K562 (cell line): ENCODE measurements at regions not wholly inside any gene's neighbourhood (a gene's known extent, or its start where the extent isn't known, plus 50 kb on each side); places are given as distances from the start of the nearest gene placed in this dataset.

ENCODE experiments used
- ATAC-seq: fragments of 200-7000 bp; cut with Tn5 transposase; 3 replicates; pipeline ENCODE4 v1.9.1; 2020; ENCODE audit warnings: moderate library complexity
- BruUV-seq: library from RNA; stranded (reverse); fragments of 400-500 nt; replicated peaks from 2 replicates; lab custom pipeline; 2021; lab: Mats Ljungman, UMichigan
- CTCF ChIA-PET: fragments of 300-600 bp; formaldehyde crosslinking; extraction: SDS; loops from one replicate; lab custom pipeline; 2021; ENCODE audit warnings: low intra/inter-chr PET ratio; lab: Yijun Ruan, JAX
- POLR2A ChIA-PET: fragments of 300-600, 350-650 bp; sonication (Branson Sonifier 250); formaldehyde crosslinking; extraction: SDS; loops from one replicate; lab custom pipeline; 2021; ENCODE audit warnings: antibody characterized with exemption, inconsistent platforms; lab: Yijun Ruan, JAX
- DNase-seq, 4 experiments: peaks; one replicate each; pipeline versions ENCODE4 v3.0.0 to v3.0.0-alpha.2; 2011 to 2018; ENCODE audit warnings: low spot score in 3 of 4, mixed read lengths in 3 of 4; ENCODE audit errors: extremely low read depth in 1 of 4
- FAIRE-seq: peaks from 2 replicates; lab custom pipeline; 2011; peaks lifted over from hg19 to GRCh38; lab: Jason Lieb, UNC
- H2AFZ ChIP-seq: 2 replicates; pipeline ENCODE4 v1.6.0; 2011; ENCODE audit warnings: low read depth, low read length, control low read depth, inconsistent platforms
- H3K27ac ChIP-seq: fragments of 200-600 bp; 3 replicates; pipeline ENCODE4 v1.8.0; 2011; ENCODE audit warnings: low read depth, mild to moderate bottlenecking, control low read depth, inconsistent platforms, low read length, moderate library complexity, mixed read lengths; ENCODE audit errors: extremely low read depth
- H3K27me3 ChIP-seq, 2 experiments: fragments of 300-600 bp in 1 of 2; 2 replicates in 1 of 2; 3 replicates in 1 of 2; pipeline versions ENCODE4 v1.6.0 to v1.8.0; 2011; ENCODE audit warnings: inconsistent platforms in 2 of 2, low read length in 2 of 2, mild to moderate bottlenecking in 1 of 2, mixed read lengths in 1 of 2, moderate library complexity in 1 of 2; ENCODE audit not compliant: control insufficient read depth in 2 of 2, insufficient read depth in 2 of 2
- H3K36me3 ChIP-seq: fragments of 300-600 bp; 3 replicates; pipeline ENCODE4 v1.8.0; 2011; ENCODE audit warnings: mild to moderate bottlenecking, low read length, inconsistent platforms; ENCODE audit not compliant: control insufficient read depth, insufficient read depth
- H3K4me1 ChIP-seq, 2 experiments: fragments of 200-600 bp in 1 of 2; replicated peaks in 1 of 2; 2 replicates in 1 of 2; 3 replicates in 1 of 2; pipeline versions ENCODE4 v1.5.1 to v1.8.0; 2011; ENCODE audit warnings: inconsistent platforms in 2 of 2, low read length in 2 of 2, mild to moderate bottlenecking in 1 of 2, mixed read lengths in 1 of 2, moderate library complexity in 1 of 2; ENCODE audit not compliant: control insufficient read depth in 2 of 2, insufficient read depth in 2 of 2
- H3K4me2 ChIP-seq: 2 replicates; pipeline ENCODE4 v1.6.1; 2011; ENCODE audit warnings: low read length, control low read depth, inconsistent platforms, mixed read lengths; ENCODE audit not compliant: insufficient read depth
- H3K4me3 ChIP-seq: fragments of 200-600 bp; sonication (generic), shearing (Covaris generic); 2 replicates; pipeline ENCODE4 v1.5.1; 2016; ENCODE audit warnings: control low read depth, inconsistent platforms
- H3K79me2 ChIP-seq: fragments of 200-600 bp; 3 replicates; pipeline ENCODE4 v1.8.0; 2011; ENCODE audit warnings: low read length, inconsistent platforms; ENCODE audit not compliant: control insufficient read depth, insufficient read depth
- H3K9ac ChIP-seq, 2 experiments: 2 replicates each; pipeline versions ENCODE4 v1.6.0 to v1.6.1; 2011; ENCODE audit warnings: low read depth in 2 of 2, low read length in 2 of 2, control low read depth in 1 of 2, inconsistent platforms in 1 of 2, mild to moderate bottlenecking in 1 of 2, mixed read lengths in 1 of 2; ENCODE audit not compliant: insufficient read depth in 1 of 2
- H3K9me1 ChIP-seq: one replicate; pipeline ENCODE4 v1.6.0; 2011; ENCODE audit warnings: inconsistent platforms, mild to moderate bottlenecking, low read length, moderate library complexity; ENCODE audit not compliant: control insufficient read depth, insufficient read depth
- H3K9me3 ChIP-seq: replicated peaks from 2 replicates; pipeline ENCODE4 v1.5.1; 2011; ENCODE audit warnings: low read depth, low read length, inconsistent platforms; ENCODE audit not compliant: control insufficient read depth, insufficient read depth
- H4K20me1 ChIP-seq: replicated peaks from 2 replicates; pipeline ENCODE4 v1.6.1; 2011; ENCODE audit warnings: low read length, inconsistent platforms, mixed read lengths; ENCODE audit not compliant: control insufficient read depth, insufficient read depth
- ELK1 ChIP-seq: sonication (generic); formaldehyde crosslinking; IDR thresholded peaks from 2 replicates; pipeline ENCODE4 v1.8.1; 2022; ENCODE audit warnings: missing genetic modification reagents
- ESRRB ChIP-seq: fragments of 250-450 bp; sonication (Bioruptor Pico); IDR thresholded peaks from 2 replicates; pipeline ENCODE4 v1.5.0; 2020; ENCODE audit warnings: mild to moderate bottlenecking, moderate library complexity, borderline replicate concordance
- SMC3 ChIP-seq: conservative IDR thresholded peaks from 2 replicates; pipeline ENCODE4 v1.6.1; 2011; ENCODE audit warnings: low read depth, low read length, improper control_type of control experiment; ENCODE audit not compliant: insufficient read depth
- XRCC3 ChIP-seq: fragments of 450-650 bp; IDR thresholded peaks from 2 replicates; pipeline ENCODE4 v1.6.1; 2017; ENCODE audit warnings: mild to moderate bottlenecking, moderate library complexity
- ZC3H4 ChIP-seq: sonication (generic); formaldehyde crosslinking; IDR thresholded peaks from 2 replicates; pipeline ENCODE4 v1.9.0; 2021; ENCODE audit warnings: missing genetic modification reagents, borderline replicate concordance
- ZNF583 ChIP-seq: fragments of 250-450 bp; sonication (Bioruptor Pico); IDR thresholded peaks from 2 replicates; pipeline ENCODE4 v1.4.0; 2020
- WGBS: fragments of 100-300 bp; shearing (Covaris generic); methylation state at CpG from one replicate; pipeline ENCODE4 v1.1.6; 2016; ENCODE audit warnings: low coverage, mixed read lengths; ENCODE audit not compliant: insufficient coverage; ENCODE audit errors: missing lambda C conversion rate; 5-methylcytosine and 5-hydroxymethylcytosine counted together
- in situ Hi-C: fragments of 300-500 bp; cut with MboI; formaldehyde crosslinking; loops from 4 replicates; pipeline ENCODE4 v1.15.0; 2018; ENCODE audit warnings: inconsistent platforms, mixed read lengths
- intact Hi-C: fragments of 100-400 bp; cut with micrococcal nuclease; formaldehyde crosslinking; loops from 2 replicates; pipeline ENCODE4 v1.14.2; 2022
- TF ChIP-seq, protein P1 (sequence below): fragments of 450-650 bp; IDR thresholded peaks from 2 replicates; pipeline ENCODE4 v1.6.1; 2016; ENCODE audit warnings: mild to moderate bottlenecking

DNA sequence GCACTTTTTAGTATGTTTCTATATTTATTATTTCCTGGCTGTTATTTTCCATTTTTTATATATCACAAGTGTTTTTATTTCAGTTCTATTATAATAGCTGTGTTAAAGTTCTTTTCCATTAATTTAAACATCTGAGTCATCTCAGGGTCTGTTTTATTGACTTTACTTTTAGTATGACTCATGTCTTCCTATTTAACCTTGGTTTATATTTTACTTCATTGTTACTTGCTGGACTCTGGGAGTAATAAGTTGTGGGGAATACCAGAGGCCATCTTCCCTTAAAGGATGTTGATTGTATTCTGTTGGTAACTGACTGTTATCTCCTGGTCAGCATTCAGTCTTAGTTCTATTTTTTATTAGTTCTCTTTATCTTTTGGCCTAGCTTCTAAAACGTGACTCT lies 1508.2 kb downstream of the CDH11 start:
- no TSS peak for BruUV-seq
- no peak overlapping the region for H3K4me2 ChIP-seq

More for the DNA sequence above, 1508.2 kb downstream of the CDH11 start:
- Histone ChIP-seq H3K27me3 (no peaks in the 10 kb centered on the region), H3K79me2 (no peaks in the 10 kb centered on the region), H2AFZ (no peak overlapping the region), H3K4me3 (no peak overlapping the region), H3K9ac (no peak overlapping the region), H3K4me1 (no peaks in the 10 kb centered on the region), H4K20me1 (no peaks in the 10 kb centered on the region), H3K27ac (no peak overlapping the region), H3K9me3 (no peaks in the 10 kb centered on the region), H3K9me1 (no peaks in the 10 kb centered on the region), H3K36me3 (no peaks in the 10 kb centered on the region)
- TF ChIP-seq SMC3 (no peak), ZC3H4 (CRISPR knock-in tag) (no peak), ELK1 (CRISPR knock-in tag) (no peak), ESRRB (CRISPR knock-in tag) (no peak), ZNF583 (no peak), XRCC3 (no peak)
- TF ChIP-seq, protein P1, sequence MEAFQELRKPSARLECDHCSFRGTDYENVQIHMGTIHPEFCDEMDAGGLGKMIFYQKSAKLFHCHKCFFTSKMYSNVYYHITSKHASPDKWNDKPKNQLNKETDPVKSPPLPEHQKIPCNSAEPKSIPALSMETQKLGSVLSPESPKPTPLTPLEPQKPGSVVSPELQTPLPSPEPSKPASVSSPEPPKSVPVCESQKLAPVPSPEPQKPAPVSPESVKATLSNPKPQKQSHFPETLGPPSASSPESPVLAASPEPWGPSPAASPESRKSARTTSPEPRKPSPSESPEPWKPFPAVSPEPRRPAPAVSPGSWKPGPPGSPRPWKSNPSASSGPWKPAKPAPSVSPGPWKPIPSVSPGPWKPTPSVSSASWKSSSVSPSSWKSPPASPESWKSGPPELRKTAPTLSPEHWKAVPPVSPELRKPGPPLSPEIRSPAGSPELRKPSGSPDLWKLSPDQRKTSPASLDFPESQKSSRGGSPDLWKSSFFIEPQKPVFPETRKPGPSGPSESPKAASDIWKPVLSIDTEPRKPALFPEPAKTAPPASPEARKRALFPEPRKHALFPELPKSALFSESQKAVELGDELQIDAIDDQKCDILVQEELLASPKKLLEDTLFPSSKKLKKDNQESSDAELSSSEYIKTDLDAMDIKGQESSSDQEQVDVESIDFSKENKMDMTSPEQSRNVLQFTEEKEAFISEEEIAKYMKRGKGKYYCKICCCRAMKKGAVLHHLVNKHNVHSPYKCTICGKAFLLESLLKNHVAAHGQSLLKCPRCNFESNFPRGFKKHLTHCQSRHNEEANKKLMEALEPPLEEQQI: no peak
- ChIA-PET POLR2A (no interaction called here), CTCF (no interaction called here)
- DNase-seq (no peak), ATAC-seq (no peak), FAIRE-seq (no peak)
- intact Hi-C loops (no loop called here), in situ Hi-C loops (no loop called here)
- WGBS: 0% methylated on average over 1 of the region's 1 CpG
